ENCODE measurements at regions not wholly inside any gene's neighbourhood (a gene's known extent, or its start where the extent isn't known, plus 50 kb on each side); places are given as distances from the start of the nearest gene placed in this dataset.
"Not testable (repeated sequence)": the region's sequence is repeated elsewhere in the genome, so short reads cannot be mapped to it uniquely, and the experiment has no call there.

GRCh38 chr10:55800602-55801352 is 560.3 kb downstream of the ZWINT start:
- no peak overlapping the region for H3K4me3 ChIP-seq (replicated peaks; ENCODE audit: insufficient read depth, low read length)
- no peaks in the 10 kb centered on the region for H3K27me3 ChIP-seq (ENCODE audit: insufficient read depth, poor library complexity, severe bottlenecking)
- no peak overlapping the region for H3K27ac ChIP-seq (replicated peaks)
- no peak for TF ChIP-seq GABPA (IDR thresholded peaks at IDR 0.05; ENCODE audit: low read depth)
- no peak for TF ChIP-seq CTCF (IDR thresholded peaks at IDR 0.05; ENCODE audit: insufficient read depth, low read length)
- TF ChIP-seq POLR2AphosphoS5 (IDR thresholded peaks at IDR 0.05; ENCODE audit: low read depth): no peak
- no peak for TF ChIP-seq SPI1 (IDR thresholded peaks at IDR 0.05; ENCODE audit: borderline replicate concordance, low read depth)
- no peak for TF ChIP-seq REST (IDR thresholded peaks at IDR 0.05; ENCODE audit: insufficient replicate concordance, low read depth)
- DNase-seq (ENCODE audit: low read depth in 1 of 2, low spot score in 1 of 2): no peak

- Histone ChIP-seq H3K4me3 (replicated peaks; ENCODE audit: insufficient read depth, low read length) (no peak overlapping the region), H3K27me3 (ENCODE audit: insufficient read depth, poor library complexity, severe bottlenecking) (no peaks in the 10 kb centered on the region), H3K27ac (replicated peaks) (no peak overlapping the region)
- no peak for DNase-seq (ENCODE audit: low read depth in 1 of 2, low spot score in 1 of 2)
- no peak for TF ChIP-seq GABPA (IDR thresholded peaks at IDR 0.05; ENCODE audit: low read depth)
- no peak for TF ChIP-seq REST (IDR thresholded peaks at IDR 0.05; ENCODE audit: insufficient replicate concordance, low read depth)
- TF ChIP-seq CTCF (IDR thresholded peaks at IDR 0.05; ENCODE audit: insufficient read depth, low read length): no peak
- TF ChIP-seq POLR2AphosphoS5 (IDR thresholded peaks at IDR 0.05; ENCODE audit: low read depth): no peak
- TF ChIP-seq SPI1 (IDR thresholded peaks at IDR 0.05; ENCODE audit: borderline replicate concordance, low read depth): no peak
Observed at GRCh38 chr10:55793024-55793423, 568.0 kb downstream of the ZWINT start.

GRCh38 chr10:55790276-55790675 is 570.8 kb downstream of the ZWINT start:
- H3K27me3 ChIP-seq (ENCODE audit: insufficient read depth, poor library complexity, severe bottlenecking); H3K27ac ChIP-seq (replicated peaks); H3K4me3 ChIP-seq (replicated peaks; ENCODE audit: insufficient read depth, low read length); DNase-seq (ENCODE audit: low read depth in 1 of 2, low spot score in 1 of 2): not testable (repeated sequence)

GRCh38 chr10:55786461-55787050 is 574.5 kb downstream of the ZWINT start:
- Histone ChIP-seq H3K4me3 (replicated peaks; ENCODE audit: insufficient read depth, low read length) (no peak overlapping the region), H3K27ac (replicated peaks) (no peak overlapping the region), H3K27me3 (ENCODE audit: insufficient read depth, poor library complexity, severe bottlenecking) (no peaks in the 10 kb centered on the region)
- TF ChIP-seq SPI1 (IDR thresholded peaks at IDR 0.05; ENCODE audit: borderline replicate concordance, low read depth): no peak
- no peak for DNase-seq (ENCODE audit: low read depth in 1 of 2, low spot score in 1 of 2)

- TF ChIP-seq GABPA (IDR thresholded peaks at IDR 0.05; ENCODE audit: low read depth): no peak
- no peak for TF ChIP-seq SPI1 (IDR thresholded peaks at IDR 0.05; ENCODE audit: borderline replicate concordance, low read depth)
- no peak for TF ChIP-seq REST (IDR thresholded peaks at IDR 0.05; ENCODE audit: insufficient replicate concordance, low read depth)
- no peak for TF ChIP-seq CTCF (IDR thresholded peaks at IDR 0.05; ENCODE audit: insufficient read depth, low read length)
- TF ChIP-seq POLR2AphosphoS5 (IDR thresholded peaks at IDR 0.05; ENCODE audit: low read depth): no peak
Observed at GRCh38 chr10:55782181-55782580, 578.9 kb downstream of the ZWINT start.

More at GRCh38 chr10:55782181-55782580, 578.9 kb downstream of the ZWINT start:
- Histone ChIP-seq H3K27me3 (ENCODE audit: insufficient read depth, poor library complexity, severe bottlenecking) (no peaks in the 10 kb centered on the region), H3K27ac (replicated peaks) (no peak overlapping the region), H3K4me3 (replicated peaks; ENCODE audit: insufficient read depth, low read length) (no peak overlapping the region)
- no peak for DNase-seq (ENCODE audit: low read depth in 1 of 2, low spot score in 1 of 2)

Data from HL-60 (cell line).